Superior temporal gyrus (tissue), 1 donor: ENCODE measurements at regions not wholly inside any gene's neighbourhood (a gene's known extent, or its start where the extent isn't known, plus 50 kb on each side); places are given as distances from the start of the nearest gene placed in this dataset.
A peak's percentile ranks its signal among the peaks of the same experiment; 100 is the strongest.
"Not testable (repeated sequence)": the region's sequence is repeated elsewhere in the genome, so short reads cannot be mapped to it uniquely, and the experiment has no call there.

Source experiments
- DNase-seq: peaks from one replicate; pipeline ENCODE4 v3.0.0-alpha.2; 2016; ENCODE audit errors: extremely low spot score

- no peak for DNase-seq
Observed at GRCh38 chr16:6728381-6728780, 604.3 kb upstream of the RBFOX1 start.

- peak; percentile 62 for DNase-seq
Observed at GRCh38 chr16:6726621-6727020, 606.0 kb upstream of the RBFOX1 start.

GRCh38 chr16:6725634-6726331 lies 606.9 kb upstream of the RBFOX1 start:
- DNase-seq: peak; percentile 77

GRCh38 chr16:6725206-6725605 lies 607.4 kb upstream of the RBFOX1 start:
- DNase-seq: not testable (repeated sequence)

- no peak for DNase-seq
Observed at GRCh38 chr16:6722786-6723185, 609.9 kb upstream of the RBFOX1 start.

- DNase-seq: no peak
Observed at GRCh38 chr16:6714510-6714909, 618.1 kb upstream of the RBFOX1 start.

GRCh38 chr16:6709736-6710135 lies 622.9 kb upstream of the RBFOX1 start:
- no peak for DNase-seq

GRCh38 chr16:6708576-6709215 lies 623.9 kb upstream of the RBFOX1 start:
- no peak for DNase-seq

GRCh38 chr16:6704306-6704930 lies 628.2 kb upstream of the RBFOX1 start:
- peak; percentile 37 for DNase-seq

GRCh38 chr16:6701096-6701495 lies 631.5 kb upstream of the RBFOX1 start:
- DNase-seq: no peak

- no peak for DNase-seq
Observed at GRCh38 chr16:6698548-6698947, 634.1 kb upstream of the RBFOX1 start.

GRCh38 chr16:6695666-6696065 lies 637.0 kb upstream of the RBFOX1 start:
- no peak for DNase-seq

- DNase-seq: no peak
Observed at GRCh38 chr16:6694636-6695035, 638.0 kb upstream of the RBFOX1 start.

- not testable (repeated sequence) for DNase-seq
Observed at GRCh38 chr16:6693418-6693817, 639.2 kb upstream of the RBFOX1 start.

GRCh38 chr16:6692874-6693273 lies 639.8 kb upstream of the RBFOX1 start:
- no peak for DNase-seq

- no peak for DNase-seq
Observed at GRCh38 chr16:6690741-6691140, 641.9 kb upstream of the RBFOX1 start.

GRCh38 chr16:6689643-6690042 lies 643.0 kb upstream of the RBFOX1 start:
- no peak for DNase-seq

GRCh38 chr16:6687593-6687992 lies 645.1 kb upstream of the RBFOX1 start:
- no peak for DNase-seq

GRCh38 chr16:6684076-6684673 lies 648.5 kb upstream of the RBFOX1 start:
- DNase-seq: peak; percentile 76

GRCh38 chr16:6682142-6682811 lies 650.4 kb upstream of the RBFOX1 start:
- peak; percentile 66 for DNase-seq

- DNase-seq: no peak
Observed at GRCh38 chr16:6678586-6678985, 654.1 kb upstream of the RBFOX1 start.

GRCh38 chr16:6674071-6674470 lies 658.6 kb upstream of the RBFOX1 start:
- DNase-seq: no peak
